ENCODE measurements at regions not wholly inside any gene's neighbourhood (a gene's known extent, or its start where the extent isn't known, plus 50 kb on each side); places are given as distances from the start of the nearest gene placed in this dataset.
A peak's percentile ranks its signal among the peaks of the same experiment; 100 is the strongest.
"Not testable (repeated sequence)": the region's sequence is repeated elsewhere in the genome, so short reads cannot be mapped to it uniquely, and the experiment has no call there.

- intact Hi-C loops (cut with micrococcal nuclease): no loop called here
- H3K27me3 ChIP-seq (ENCODE audit: insufficient read depth, low read length): no peaks in the 10 kb centered on the region
- Mint-ChIP-seq H3K27ac (no peak overlapping the region), H3K36me3 (no peaks in the 10 kb centered on the region), H3K4me3 (no peak overlapping the region), H3K9me3 (no peaks in the 10 kb centered on the region), H3K27me3 (peaks cover 10 to 16% of the 10 kb centered on the region in 2 donors), H3K4me1 (peaks cover 0 to 6% (median 0%) of the 10 kb centered on the region in 4 donors)
- no peak overlapping the region for H3K4me3 ChIP-seq (ENCODE audit: low read length in 2 of 2)
- DNase-seq: no peak
- POLR2A ChIA-PET (ENCODE audit: partially characterized antibody): no interaction called here
- H3K36me3 ChIP-seq (ENCODE audit: insufficient read depth, low read length): no peaks in the 10 kb centered on the region
- no peak overlapping the region for H3K27ac ChIP-seq (ENCODE audit: low read depth, low read length)
- no peaks in the 10 kb centered on the region for H3K9me3 ChIP-seq (ENCODE audit: control insufficient read depth in 1 of 2, low read length in 2 of 2)
- H3K4me1 ChIP-seq (ENCODE audit: insufficient read depth, low read length): no peaks in the 10 kb centered on the region
- CTCF ChIA-PET (ENCODE audit: partially characterized antibody): no interaction called here
These were observed 59.3 kb upstream of the MRTFB start for GRCh38 chr16:14011846-14012245.

GRCh38 chr16:14013145-14013570, 58.0 kb upstream of the MRTFB start:
- Mint-ChIP-seq H3K36me3 (no peaks in the 10 kb centered on the region), H3K4me3 (no peak overlapping the region)
- CTCF ChIA-PET (ENCODE audit: partially characterized antibody): no interaction called here

GRCh38 chr16:14013571-14014283, 57.4 kb upstream of the MRTFB start:
- H3K27ac Mint-ChIP-seq: no peak overlapping the region
- H3K9me3 Mint-ChIP-seq: no peaks in the 10 kb centered on the region
- Histone ChIP-seq H3K9me3 (ENCODE audit: control insufficient read depth in 1 of 2, low read length in 2 of 2) (no peaks in the 10 kb centered on the region), H3K36me3 (ENCODE audit: insufficient read depth, low read length) (no peaks in the 10 kb centered on the region), H3K4me3 (ENCODE audit: low read length in 2 of 2) (no peak overlapping the region), H3K27me3 (ENCODE audit: insufficient read depth, low read length) (peaks cover 4% of the 10 kb centered on the region), H3K4me1 (ENCODE audit: insufficient read depth, low read length) (no peaks in the 10 kb centered on the region), H3K27ac (ENCODE audit: low read depth, low read length) (no peak overlapping the region)
- H3K27me3 Mint-ChIP-seq: peaks cover 10 to 16% of the 10 kb centered on the region in 2 donors
- ChIA-PET POLR2A (ENCODE audit: partially characterized antibody) (no interaction called here), CTCF (ENCODE audit: partially characterized antibody) (no interaction called here)
- no peaks in the 10 kb centered on the region for H3K4me1 Mint-ChIP-seq
- intact Hi-C loops (cut with micrococcal nuclease): no loop called here
- no peak overlapping the region for H3K4me3 Mint-ChIP-seq
- DNase-seq: no peak
- no peaks in the 10 kb centered on the region for H3K36me3 Mint-ChIP-seq

More at GRCh38 chr16:14013145-14013570, 58.0 kb upstream of the MRTFB start:
- DNase-seq: no peak
- Histone ChIP-seq H3K9me3 (ENCODE audit: control insufficient read depth in 1 of 2, low read length in 2 of 2) (no peaks in the 10 kb centered on the region), H3K4me3 (ENCODE audit: low read length in 2 of 2) (no peak overlapping the region), H3K27ac (ENCODE audit: low read depth, low read length) (no peak overlapping the region), H3K36me3 (ENCODE audit: insufficient read depth, low read length) (no peaks in the 10 kb centered on the region), H3K4me1 (ENCODE audit: insufficient read depth, low read length) (no peaks in the 10 kb centered on the region), H3K27me3 (ENCODE audit: insufficient read depth, low read length) (peaks cover 4% of the 10 kb centered on the region)
- H3K9me3 Mint-ChIP-seq: no peaks in the 10 kb centered on the region
- intact Hi-C loops (cut with micrococcal nuclease): no loop called here
- H3K4me1 Mint-ChIP-seq: no peaks in the 10 kb centered on the region
- H3K27me3 Mint-ChIP-seq: peaks cover 10 to 16% of the 10 kb centered on the region in 2 donors
- POLR2A ChIA-PET (ENCODE audit: partially characterized antibody): no interaction called here
- H3K27ac Mint-ChIP-seq: no peak overlapping the region

- H3K27me3 Mint-ChIP-seq: peaks cover 10 to 16% of the 10 kb centered on the region in 2 donors
- POLR2A ChIA-PET (ENCODE audit: partially characterized antibody): no interaction called here
- CTCF ChIA-PET (ENCODE audit: partially characterized antibody): no interaction called here
- no peaks in the 10 kb centered on the region for H3K4me1 ChIP-seq (ENCODE audit: insufficient read depth, low read length)
- no peak overlapping the region for H3K4me3 Mint-ChIP-seq
- no peaks in the 10 kb centered on the region for H3K9me3 ChIP-seq (ENCODE audit: control insufficient read depth in 1 of 2, low read length in 2 of 2)
- H3K36me3 ChIP-seq (ENCODE audit: insufficient read depth, low read length): no peaks in the 10 kb centered on the region
- intact Hi-C loops (cut with micrococcal nuclease): no loop called here
- peaks cover 4% of the 10 kb centered on the region for H3K27me3 ChIP-seq (ENCODE audit: insufficient read depth, low read length)
- H3K9me3 Mint-ChIP-seq: no peaks in the 10 kb centered on the region
- no peak overlapping the region for H3K27ac ChIP-seq (ENCODE audit: low read depth, low read length)
- H3K4me1 Mint-ChIP-seq: no peaks in the 10 kb centered on the region
- H3K4me3 ChIP-seq (ENCODE audit: low read length in 2 of 2): no peak overlapping the region
- H3K27ac Mint-ChIP-seq: no peak overlapping the region
- no peak for DNase-seq
- H3K36me3 Mint-ChIP-seq: no peaks in the 10 kb centered on the region
These were observed 56.9 kb upstream of the MRTFB start for GRCh38 chr16:14014284-14014625.

- Mint-ChIP-seq H3K36me3 (no peaks in the 10 kb centered on the region), H3K27ac (no peak overlapping the region), H3K4me1 (no peaks in the 10 kb centered on the region), H3K4me3 (no peak overlapping the region), H3K9me3 (no peaks in the 10 kb centered on the region), H3K27me3 (peaks cover 8 to 9% of the 10 kb centered on the region in 2 donors)
- Histone ChIP-seq H3K4me1 (ENCODE audit: insufficient read depth, low read length) (no peaks in the 10 kb centered on the region), H3K27ac (ENCODE audit: low read depth, low read length) (no peak overlapping the region), H3K9me3 (ENCODE audit: control insufficient read depth in 1 of 2, low read length in 2 of 2) (no peaks in the 10 kb centered on the region), H3K27me3 (ENCODE audit: insufficient read depth, low read length) (peaks cover 4% of the 10 kb centered on the region), H3K36me3 (ENCODE audit: insufficient read depth, low read length) (no peaks in the 10 kb centered on the region), H3K4me3 (ENCODE audit: low read length in 2 of 2) (no peak overlapping the region)
- intact Hi-C loops (cut with micrococcal nuclease): no loop called here
- POLR2A ChIA-PET (ENCODE audit: partially characterized antibody): no interaction called here
- CTCF ChIA-PET (ENCODE audit: partially characterized antibody): no interaction called here
- DNase-seq: no peak
These were observed 56.1 kb upstream of the MRTFB start for GRCh38 chr16:14015033-14015432.

- no peak overlapping the region for H3K27ac ChIP-seq (ENCODE audit: low read depth, low read length)
- no peaks in the 10 kb centered on the region for H3K36me3 ChIP-seq (ENCODE audit: insufficient read depth, low read length)
- H3K4me1 Mint-ChIP-seq: no peaks in the 10 kb centered on the region
- no peaks in the 10 kb centered on the region for H3K9me3 ChIP-seq (ENCODE audit: control insufficient read depth in 1 of 2, low read length in 2 of 2)
- ChIA-PET CTCF (ENCODE audit: partially characterized antibody) (no interaction called here), POLR2A (ENCODE audit: partially characterized antibody) (no interaction called here)
- H3K36me3 Mint-ChIP-seq: no peaks in the 10 kb centered on the region
- peaks cover 4% of the 10 kb centered on the region for H3K27me3 ChIP-seq (ENCODE audit: insufficient read depth, low read length)
- intact Hi-C loops (cut with micrococcal nuclease): no loop called here
- no peaks in the 10 kb centered on the region for H3K9me3 Mint-ChIP-seq
- H3K27me3 Mint-ChIP-seq: peaks cover 8% of the 10 kb centered on the region in 2 donors
- H3K4me3 ChIP-seq (ENCODE audit: low read length in 2 of 2): no peak overlapping the region
- H3K27ac Mint-ChIP-seq: peak overlapping the region in 1 of 7 donors; percentile 17
- H3K4me1 ChIP-seq (ENCODE audit: insufficient read depth, low read length): no peaks in the 10 kb centered on the region
- no peak for DNase-seq
- H3K4me3 Mint-ChIP-seq: no peak overlapping the region
These were observed 55.7 kb upstream of the MRTFB start for GRCh38 chr16:14015461-14015860.

- Histone ChIP-seq H3K27ac (ENCODE audit: low read depth, low read length) (no peak overlapping the region), H3K4me1 (ENCODE audit: insufficient read depth, low read length) (no peaks in the 10 kb centered on the region), H3K9me3 (ENCODE audit: control insufficient read depth in 1 of 2, low read length in 2 of 2) (no peaks in the 10 kb centered on the region), H3K27me3 (ENCODE audit: insufficient read depth, low read length) (peaks cover 4% of the 10 kb centered on the region), H3K36me3 (ENCODE audit: insufficient read depth, low read length) (no peaks in the 10 kb centered on the region), H3K4me3 (ENCODE audit: low read length in 2 of 2) (no peak overlapping the region)
- ChIA-PET CTCF (ENCODE audit: partially characterized antibody) (no interaction called here), POLR2A (ENCODE audit: partially characterized antibody) (no interaction called here)
- H3K27me3 Mint-ChIP-seq: peaks cover 8% of the 10 kb centered on the region in 2 donors
- intact Hi-C loops (cut with micrococcal nuclease): no loop called here
- H3K36me3 Mint-ChIP-seq: no peaks in the 10 kb centered on the region
- DNase-seq: no peak
- H3K4me3 Mint-ChIP-seq: no peak overlapping the region
- no peaks in the 10 kb centered on the region for H3K4me1 Mint-ChIP-seq
- H3K9me3 Mint-ChIP-seq: no peaks in the 10 kb centered on the region
- peak overlapping the region in 1 of 7 donors; percentile 17 for H3K27ac Mint-ChIP-seq
These were observed 55.2 kb upstream of the MRTFB start for GRCh38 chr16:14015948-14016347.

- DNase-seq; CTCF ChIA-PET (ENCODE audit: partially characterized antibody); H3K4me1 ChIP-seq (ENCODE audit: insufficient read depth, low read length); H3K9me3 ChIP-seq (ENCODE audit: control insufficient read depth in 1 of 2, low read length in 2 of 2); H3K27ac Mint-ChIP-seq; H3K36me3 ChIP-seq (ENCODE audit: insufficient read depth, low read length); POLR2A ChIA-PET (ENCODE audit: partially characterized antibody); H3K27me3 Mint-ChIP-seq; H3K27ac ChIP-seq (ENCODE audit: low read depth, low read length); H3K4me3 Mint-ChIP-seq; H3K27me3 ChIP-seq (ENCODE audit: insufficient read depth, low read length); H3K36me3 Mint-ChIP-seq; intact Hi-C loops (cut with micrococcal nuclease); H3K4me1 Mint-ChIP-seq; H3K9me3 Mint-ChIP-seq; H3K4me3 ChIP-seq (ENCODE audit: low read length in 2 of 2): not testable (repeated sequence)
These were observed 54.8 kb upstream of the MRTFB start for GRCh38 chr16:14016362-14016761.
